Thoracic aorta (tissue), 2 donors: ENCODE measurements at regions not wholly inside any gene's neighbourhood (a gene's known extent, or its start where the extent isn't known, plus 50 kb on each side); places are given as distances from the start of the nearest gene placed in this dataset.

Experiments
- ATAC-seq: fragments of 150-250 bp; one replicate; pipeline ENCODE4 v1.8.0; 2017; ENCODE audit warnings: low read depth; ENCODE audit not compliant: insufficient number of reproducible peaks, low FRiP score
- DNase-seq: peaks from one replicate; pipeline ENCODE4 v3.0.0-alpha.2; 2020; ENCODE audit warnings: low spot score
- H3K27ac ChIP-seq, 2 donors: fragments of 200-600 bp; sonication (generic); 1 replicate in 1 of 2; 2 replicates in 1 of 2; pipeline ENCODE4 v1.5.1; 2016; ENCODE audit warnings: mild to moderate bottlenecking in 2 of 2, moderate library complexity in 2 of 2
- H3K27me3 ChIP-seq: fragments of 200-600 bp; sonication (generic); replicated peaks from 2 replicates; pipeline ENCODE4 v1.6.0; 2016; ENCODE audit warnings: mild to moderate bottlenecking; ENCODE audit not compliant: insufficient read depth
- H3K36me3 ChIP-seq: fragments of 200-600 bp; sonication (generic); one replicate; pipeline ENCODE4 v1.5.1; 2016
- H3K4me1 ChIP-seq, 2 donors: fragments of 200-600 bp; sonication (generic); 1 replicate in 1 of 2; 2 replicates in 1 of 2; pipeline versions ENCODE4 v1.5.1 to v1.6.0; 2016; ENCODE audit warnings: low read depth in 2 of 2, mild to moderate bottlenecking in 1 of 2; ENCODE audit not compliant: control insufficient read depth in 1 of 2
- H3K4me3 ChIP-seq: fragments of 200-600 bp; sonication (generic); 2 replicates; pipeline ENCODE4 v1.5.1; 2016; ENCODE audit warnings: mild to moderate bottlenecking
- H3K9me3 ChIP-seq: fragments of 200-600 bp; sonication (generic); 2 replicates; pipeline ENCODE4 v1.5.1; 2016
- TF ChIP-seq, protein P1 (sequence below): fragments of 200-600 bp; sonication (generic); IDR thresholded peaks from one replicate; pipeline ENCODE4 v1.5.1; 2019; ENCODE audit warnings: antibody characterized with exemption

DNA sequence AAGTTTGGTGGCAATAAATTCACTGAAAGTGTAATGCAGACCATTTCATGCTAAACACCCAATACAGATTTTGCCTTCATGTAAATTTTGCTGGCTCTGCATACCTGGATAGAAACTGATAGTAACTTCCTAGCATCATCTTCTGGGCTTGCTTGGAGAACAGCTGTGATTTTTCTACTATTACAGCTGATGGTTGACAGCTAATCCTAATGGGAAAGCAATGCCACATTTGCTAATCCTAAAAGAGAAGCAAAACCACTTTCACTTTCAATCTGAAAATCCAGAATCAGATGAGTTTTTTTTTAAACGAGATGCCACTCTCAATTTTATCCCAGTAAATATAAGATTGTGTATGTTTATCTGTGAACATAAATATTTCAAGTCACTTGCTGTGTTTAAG, 1035.9 kb downstream of the TRHDE start:
- TF ChIP-seq, protein P1, sequence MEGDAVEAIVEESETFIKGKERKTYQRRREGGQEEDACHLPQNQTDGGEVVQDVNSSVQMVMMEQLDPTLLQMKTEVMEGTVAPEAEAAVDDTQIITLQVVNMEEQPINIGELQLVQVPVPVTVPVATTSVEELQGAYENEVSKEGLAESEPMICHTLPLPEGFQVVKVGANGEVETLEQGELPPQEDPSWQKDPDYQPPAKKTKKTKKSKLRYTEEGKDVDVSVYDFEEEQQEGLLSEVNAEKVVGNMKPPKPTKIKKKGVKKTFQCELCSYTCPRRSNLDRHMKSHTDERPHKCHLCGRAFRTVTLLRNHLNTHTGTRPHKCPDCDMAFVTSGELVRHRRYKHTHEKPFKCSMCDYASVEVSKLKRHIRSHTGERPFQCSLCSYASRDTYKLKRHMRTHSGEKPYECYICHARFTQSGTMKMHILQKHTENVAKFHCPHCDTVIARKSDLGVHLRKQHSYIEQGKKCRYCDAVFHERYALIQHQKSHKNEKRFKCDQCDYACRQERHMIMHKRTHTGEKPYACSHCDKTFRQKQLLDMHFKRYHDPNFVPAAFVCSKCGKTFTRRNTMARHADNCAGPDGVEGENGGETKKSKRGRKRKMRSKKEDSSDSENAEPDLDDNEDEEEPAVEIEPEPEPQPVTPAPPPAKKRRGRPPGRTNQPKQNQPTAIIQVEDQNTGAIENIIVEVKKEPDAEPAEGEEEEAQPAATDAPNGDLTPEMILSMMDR = no peak
- Histone ChIP-seq H3K27me3 (no peaks in the 10 kb centered on the region), H3K27ac (no peak overlapping the region), H3K36me3 (no peaks in the 10 kb centered on the region), H3K4me1 (no peaks in the 10 kb centered on the region), H3K4me3 (no peak overlapping the region), H3K9me3 (no peaks in the 10 kb centered on the region)
- DNase-seq (no peak), ATAC-seq (no peak)

DNA sequence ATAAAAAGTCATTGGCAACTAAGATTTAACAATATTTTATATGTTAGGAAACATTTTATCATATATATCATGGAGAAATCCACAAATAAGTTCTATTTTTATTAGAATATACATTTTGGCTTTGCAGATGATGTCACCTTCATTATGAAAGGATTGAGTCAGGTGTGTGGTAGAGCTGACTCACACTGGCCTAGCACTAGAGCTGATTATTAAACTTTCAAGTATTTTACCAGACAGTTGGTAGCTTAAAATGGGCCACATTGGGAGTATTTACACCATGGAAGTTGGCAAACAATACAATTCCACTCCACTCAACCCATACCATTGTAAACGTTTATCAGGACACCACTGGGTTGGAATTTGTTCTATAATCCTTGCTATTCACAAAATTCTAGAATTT, 1036.6 kb downstream of the TRHDE start:
- Histone ChIP-seq H3K27ac (no peak overlapping the region), H3K36me3 (no peaks in the 10 kb centered on the region), H3K4me3 (no peak overlapping the region), H3K4me1 (no peaks in the 10 kb centered on the region), H3K27me3 (no peaks in the 10 kb centered on the region), H3K9me3 (no peaks in the 10 kb centered on the region)
- no peak for DNase-seq
- TF ChIP-seq, protein P1 = no peak
- no peak for ATAC-seq

DNA sequence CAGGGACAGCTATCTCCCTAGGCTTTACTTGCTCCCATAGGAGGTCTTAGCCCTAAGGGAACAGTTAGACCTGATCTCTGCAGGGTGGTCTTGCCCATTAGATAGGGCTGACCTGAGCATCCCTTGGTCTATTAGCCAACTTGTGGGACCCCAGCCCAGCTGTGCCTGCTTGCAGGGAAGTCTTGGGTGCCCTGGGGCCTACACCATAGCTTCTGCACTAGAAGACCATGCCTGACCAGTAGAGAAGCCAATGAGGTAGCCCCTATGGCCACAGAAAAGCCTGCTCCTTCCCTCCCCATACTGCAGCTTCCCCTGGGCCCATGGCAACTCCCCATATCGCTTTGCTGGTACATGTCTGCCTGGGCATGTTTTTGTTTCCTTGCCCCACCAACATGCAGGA, 1049.1 kb downstream of the TRHDE start:
- H3K36me3 ChIP-seq = no peaks in the 10 kb centered on the region
- TF ChIP-seq, protein P1 = no peak
- no peaks in the 10 kb centered on the region for H3K27me3 ChIP-seq
- H3K4me1 ChIP-seq = no peaks in the 10 kb centered on the region
- H3K27ac ChIP-seq = no peak overlapping the region
- DNase-seq (no peak), ATAC-seq (no peak)
- H3K4me3 ChIP-seq = no peak overlapping the region
- H3K9me3 ChIP-seq = peaks cover 5% of the 10 kb centered on the region

DNA sequence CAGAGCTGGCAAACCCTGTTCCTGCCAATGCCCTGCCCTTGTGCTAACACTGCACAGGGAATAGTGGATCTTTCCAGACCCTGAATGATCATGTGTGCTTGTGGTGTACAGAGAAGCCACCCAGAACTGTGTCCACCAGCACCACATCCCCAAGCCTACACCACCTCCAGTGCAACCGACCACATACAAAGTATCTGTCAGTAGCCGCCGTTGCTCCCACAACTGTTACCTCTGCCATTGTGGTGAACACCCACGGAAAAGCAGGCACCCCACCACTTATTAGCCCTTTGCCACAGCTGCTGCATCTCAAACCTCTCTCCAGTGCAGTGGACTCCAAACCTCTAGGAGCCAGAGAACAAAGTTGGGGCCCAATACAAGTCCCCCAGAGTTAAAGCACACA, 1049.6 kb downstream of the TRHDE start:
- Histone ChIP-seq H3K36me3 (no peaks in the 10 kb centered on the region), H3K4me1 (no peaks in the 10 kb centered on the region), H3K27me3 (no peaks in the 10 kb centered on the region), H3K9me3 (peaks cover 5% of the 10 kb centered on the region), H3K27ac (no peak overlapping the region), H3K4me3 (no peak overlapping the region)
- TF ChIP-seq, protein P1 = no peak
- ATAC-seq (no peak), DNase-seq (no peak)

DNA sequence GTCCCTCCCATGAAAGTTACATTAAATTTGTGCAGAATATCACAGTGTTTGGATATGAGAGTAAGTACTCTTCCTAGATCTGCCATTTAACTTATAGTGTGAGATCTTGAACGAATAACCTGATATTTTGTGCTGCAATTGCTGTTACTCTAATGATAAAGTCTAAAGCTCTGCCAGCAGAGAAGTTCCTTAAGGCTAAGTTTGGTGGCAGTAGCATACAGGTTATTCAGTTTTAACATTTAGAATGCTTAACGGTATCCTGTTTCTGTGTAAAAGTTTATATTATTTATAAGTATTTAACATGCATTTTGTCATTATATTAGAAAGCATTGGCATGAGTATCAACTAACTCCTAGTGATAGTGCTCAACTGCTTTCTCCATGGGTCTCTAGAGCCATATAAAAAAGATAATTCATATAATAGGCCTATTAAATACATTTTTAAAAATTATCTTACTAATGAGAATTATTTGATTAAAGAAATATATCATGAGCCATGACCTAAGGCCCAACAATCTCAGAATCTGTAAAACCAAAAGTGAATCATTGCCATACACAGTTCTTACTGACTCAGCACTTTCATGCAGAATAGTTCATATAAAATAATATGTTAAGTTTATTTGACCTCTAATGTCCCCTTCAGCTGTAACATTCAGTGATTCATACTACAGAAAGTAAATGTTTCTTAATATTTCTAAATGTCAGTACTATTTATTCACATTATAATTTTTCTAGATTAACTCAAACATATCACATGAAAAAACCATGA, 1058.6 kb downstream of the TRHDE start:
- ATAC-seq = no peak
- Histone ChIP-seq H3K27ac (no peak overlapping the region), H3K36me3 (no peaks in the 10 kb centered on the region), H3K27me3 (no peaks in the 10 kb centered on the region), H3K4me3 (no peak overlapping the region), H3K4me1 (no peaks in the 10 kb centered on the region), H3K9me3 (no peaks in the 10 kb centered on the region)
- TF ChIP-seq, protein P1 = no peak
- no peak for DNase-seq
